ENCODE measurements at regions not wholly inside any gene's neighbourhood (a gene's known extent, or its start where the extent isn't known, plus 50 kb on each side); places are given as distances from the start of the nearest gene placed in this dataset.

DNA sequence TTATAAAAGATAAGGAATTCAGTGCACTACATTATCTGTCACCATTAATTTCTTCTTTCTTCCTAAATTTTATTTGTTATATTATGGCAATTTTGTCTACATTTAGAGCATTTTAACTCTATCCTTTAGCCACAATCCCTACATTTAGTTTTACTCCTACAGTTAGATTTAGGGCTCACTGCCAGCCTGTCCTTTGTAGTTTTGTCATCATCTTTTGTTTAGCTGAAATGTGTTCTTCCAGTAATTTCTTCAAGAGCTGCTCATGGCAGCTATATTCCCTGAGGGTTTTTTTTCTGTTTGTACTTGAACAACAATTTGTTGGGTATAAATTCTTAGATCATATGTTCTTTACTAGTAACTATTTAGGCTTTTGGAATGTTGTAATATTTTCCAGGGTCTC, 72.7 kb upstream of the B3GAT2 start:
- no peaks in the 10 kb centered on the region for H3K36me3 Mint-ChIP-seq (ENCODE audit: low read depth)
- H3K4me1 Mint-ChIP-seq, result peaks cover 6% of the 10 kb centered on the region
- H3K4me3 Mint-ChIP-seq, result no peak overlapping the region
- H3K27me3 Mint-ChIP-seq (ENCODE audit: low read depth), result no peaks in the 10 kb centered on the region
- TF ChIP-seq, protein P1, sequence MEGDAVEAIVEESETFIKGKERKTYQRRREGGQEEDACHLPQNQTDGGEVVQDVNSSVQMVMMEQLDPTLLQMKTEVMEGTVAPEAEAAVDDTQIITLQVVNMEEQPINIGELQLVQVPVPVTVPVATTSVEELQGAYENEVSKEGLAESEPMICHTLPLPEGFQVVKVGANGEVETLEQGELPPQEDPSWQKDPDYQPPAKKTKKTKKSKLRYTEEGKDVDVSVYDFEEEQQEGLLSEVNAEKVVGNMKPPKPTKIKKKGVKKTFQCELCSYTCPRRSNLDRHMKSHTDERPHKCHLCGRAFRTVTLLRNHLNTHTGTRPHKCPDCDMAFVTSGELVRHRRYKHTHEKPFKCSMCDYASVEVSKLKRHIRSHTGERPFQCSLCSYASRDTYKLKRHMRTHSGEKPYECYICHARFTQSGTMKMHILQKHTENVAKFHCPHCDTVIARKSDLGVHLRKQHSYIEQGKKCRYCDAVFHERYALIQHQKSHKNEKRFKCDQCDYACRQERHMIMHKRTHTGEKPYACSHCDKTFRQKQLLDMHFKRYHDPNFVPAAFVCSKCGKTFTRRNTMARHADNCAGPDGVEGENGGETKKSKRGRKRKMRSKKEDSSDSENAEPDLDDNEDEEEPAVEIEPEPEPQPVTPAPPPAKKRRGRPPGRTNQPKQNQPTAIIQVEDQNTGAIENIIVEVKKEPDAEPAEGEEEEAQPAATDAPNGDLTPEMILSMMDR (IDR thresholded peaks at IDR 0.05; ENCODE audit: unreplicated experiment in 3 of 3), result no peak
- peaks cover 5% of the 10 kb centered on the region for H3K9me3 Mint-ChIP-seq
- H3K27ac Mint-ChIP-seq, result no peak overlapping the region

DNA sequence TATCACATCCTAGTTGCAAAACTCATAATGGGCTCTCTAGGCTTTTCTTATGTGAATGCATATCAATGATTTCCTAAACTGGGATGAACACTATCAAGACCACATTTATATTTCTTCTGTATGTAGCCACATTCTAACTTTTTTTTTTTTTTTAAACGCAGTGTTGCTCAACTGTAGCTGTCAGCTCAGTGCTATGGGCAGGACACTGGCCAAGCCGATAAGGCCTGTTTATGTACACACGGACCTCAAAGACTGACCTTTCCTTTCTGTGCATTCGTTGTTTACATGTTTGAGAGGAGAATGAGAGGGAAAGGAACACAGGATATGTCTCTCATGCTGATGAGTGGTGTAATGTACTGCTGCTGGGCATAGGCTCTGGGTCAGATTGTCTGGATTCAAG, 75.1 kb upstream of the B3GAT2 start:
- H3K9me3 Mint-ChIP-seq, result no peaks in the 10 kb centered on the region
- H3K4me1 Mint-ChIP-seq, result peaks cover 9% of the 10 kb centered on the region
- no peak overlapping the region for H3K4me3 Mint-ChIP-seq
- no peak overlapping the region for H3K27ac Mint-ChIP-seq
- H3K36me3 Mint-ChIP-seq (ENCODE audit: low read depth), result no peaks in the 10 kb centered on the region
- H3K27me3 Mint-ChIP-seq (ENCODE audit: low read depth), result no peaks in the 10 kb centered on the region
- TF ChIP-seq, protein P1 (IDR thresholded peaks at IDR 0.05; ENCODE audit: unreplicated experiment in 3 of 3), result no peak

DNA sequence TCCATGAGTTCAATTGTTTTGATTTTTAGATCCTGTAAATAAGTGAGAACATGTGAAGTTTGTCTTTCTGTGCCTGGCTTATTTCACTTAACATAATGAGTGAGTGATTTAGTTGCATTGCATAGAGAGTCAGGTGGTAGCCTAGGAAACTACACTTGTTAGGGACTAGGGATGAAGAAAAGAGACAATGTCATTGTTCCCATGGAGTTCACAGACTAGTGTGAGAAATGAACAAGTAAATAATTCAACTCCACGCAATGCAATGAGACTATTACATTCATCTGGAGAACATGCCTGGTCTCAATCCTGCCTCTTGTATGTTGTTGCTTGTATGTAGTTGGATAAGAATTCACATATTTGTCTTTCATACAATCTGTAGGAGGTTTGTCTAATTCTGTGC, 76.3 kb upstream of the B3GAT2 start:
- no peaks in the 10 kb centered on the region for H3K9me3 Mint-ChIP-seq
- H3K27me3 Mint-ChIP-seq (ENCODE audit: low read depth), result no peaks in the 10 kb centered on the region
- no peaks in the 10 kb centered on the region for H3K36me3 Mint-ChIP-seq (ENCODE audit: low read depth)
- no peak overlapping the region for H3K4me3 Mint-ChIP-seq
- no peak overlapping the region for H3K27ac Mint-ChIP-seq
- TF ChIP-seq, protein P1 (IDR thresholded peaks at IDR 0.05; ENCODE audit: unreplicated experiment in 3 of 3), result no peak
- H3K4me1 Mint-ChIP-seq, result peaks cover 9% of the 10 kb centered on the region

DNA sequence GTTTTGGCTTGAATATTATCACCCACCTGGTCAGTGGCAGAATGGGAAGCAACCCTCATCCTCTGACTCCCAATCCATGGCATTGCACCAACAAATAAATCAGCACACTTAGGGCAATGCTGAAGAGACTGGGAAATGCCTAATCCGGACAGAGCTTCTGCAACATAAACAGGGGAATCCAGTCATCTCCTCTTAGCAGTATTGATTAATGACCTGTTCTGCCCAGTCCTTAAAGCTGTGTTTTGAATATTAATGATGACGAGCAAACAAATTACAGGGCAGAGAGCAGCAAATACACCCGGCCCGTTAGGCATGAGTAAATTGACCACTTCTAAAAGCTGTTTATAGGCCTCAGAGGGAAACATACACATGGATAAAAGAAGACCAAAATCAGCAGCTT, 77.0 kb upstream of the B3GAT2 start:
- Mint-ChIP-seq H3K36me3 (ENCODE audit: low read depth) (no peaks in the 10 kb centered on the region), H3K4me1 (peaks cover 13% of the 10 kb centered on the region), H3K27ac (no peak overlapping the region), H3K4me3 (no peak overlapping the region), H3K9me3 (no peaks in the 10 kb centered on the region), H3K27me3 (ENCODE audit: low read depth) (no peaks in the 10 kb centered on the region)
- TF ChIP-seq, protein P1 (IDR thresholded peaks at IDR 0.05; ENCODE audit: unreplicated experiment in 3 of 3), result no peak

DNA sequence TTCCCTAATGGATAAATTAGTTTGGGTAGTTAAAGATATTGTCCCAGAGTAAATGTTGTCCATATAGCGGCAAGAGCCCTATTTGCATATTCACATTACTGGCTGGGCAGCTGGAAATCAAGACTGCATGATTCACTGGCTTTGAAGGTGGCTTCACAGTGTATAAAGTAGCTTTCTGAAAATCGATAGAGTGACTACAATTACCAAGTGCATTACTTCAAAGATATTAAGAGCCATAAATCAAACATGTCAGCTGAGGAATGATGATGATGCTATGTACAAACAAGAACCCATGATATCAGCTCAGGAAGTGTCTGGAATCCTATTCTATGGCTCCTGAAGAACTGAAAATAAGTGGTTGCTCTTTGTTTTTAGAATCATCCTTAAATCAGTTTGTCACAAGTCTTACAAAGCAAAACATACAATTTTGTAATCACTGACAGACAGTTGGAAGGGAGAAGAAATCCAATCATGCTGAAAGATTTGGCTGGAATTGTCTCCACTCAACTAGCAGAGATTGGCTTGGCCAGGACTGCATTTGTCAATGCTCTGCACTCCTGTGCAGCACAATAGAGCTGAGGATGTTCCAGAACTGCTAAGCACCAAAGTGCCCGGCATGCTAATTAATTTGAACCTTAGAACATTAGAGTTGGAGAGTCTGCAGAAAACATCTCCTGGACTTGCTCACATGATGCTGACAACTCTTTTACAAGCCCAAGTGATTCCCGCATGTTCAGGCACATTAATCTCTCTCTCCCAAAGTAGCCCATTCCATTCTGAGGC, 77.9 kb upstream of the B3GAT2 start:
- H3K4me3 Mint-ChIP-seq, result no peak overlapping the region
- H3K4me1 Mint-ChIP-seq, result peaks cover 11% of the 10 kb centered on the region
- H3K27me3 Mint-ChIP-seq (ENCODE audit: low read depth), result no peaks in the 10 kb centered on the region
- H3K27ac Mint-ChIP-seq, result no peak overlapping the region
- no peaks in the 10 kb centered on the region for H3K36me3 Mint-ChIP-seq (ENCODE audit: low read depth)
- no peaks in the 10 kb centered on the region for H3K9me3 Mint-ChIP-seq
- TF ChIP-seq, protein P1 (IDR thresholded peaks at IDR 0.05; ENCODE audit: unreplicated experiment in 3 of 3), result no peak

DNA sequence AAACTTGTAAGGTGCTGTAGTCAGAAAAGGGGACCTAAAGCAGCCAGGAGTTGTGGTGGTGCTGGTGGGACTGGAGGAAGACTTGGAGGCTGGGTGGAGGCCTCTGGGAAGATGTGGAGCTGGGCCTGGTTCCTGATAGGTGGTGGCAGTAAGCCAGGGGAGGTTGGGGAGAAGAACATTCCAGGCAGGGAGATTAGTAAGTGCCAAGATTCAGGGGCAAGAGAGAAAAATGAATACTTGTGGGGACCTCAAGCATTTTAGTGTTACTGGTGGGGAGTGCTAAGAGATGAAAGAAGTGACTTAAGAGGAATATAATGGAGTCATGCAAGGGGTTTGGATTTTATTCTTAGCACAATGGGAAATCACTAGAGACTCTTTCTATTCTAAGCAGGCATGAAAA, 79.0 kb upstream of the B3GAT2 start:
- Mint-ChIP-seq H3K36me3 (ENCODE audit: low read depth) (no peaks in the 10 kb centered on the region), H3K9me3 (no peaks in the 10 kb centered on the region), H3K4me3 (no peak overlapping the region), H3K27ac (no peak overlapping the region), H3K4me1 (peaks cover 11% of the 10 kb centered on the region), H3K27me3 (ENCODE audit: low read depth) (no peaks in the 10 kb centered on the region)
- TF ChIP-seq, protein P1 (IDR thresholded peaks at IDR 0.05; ENCODE audit: unreplicated experiment in 3 of 3), result no peak

Data from nephron (organoid).